GM23338 (cell line): ENCODE measurements at regions not wholly inside any gene's neighbourhood (a gene's known extent, or its start where the extent isn't known, plus 50 kb on each side); places are given as distances from the start of the nearest gene placed in this dataset.

ENCODE experiments used
- ATAC-seq: fragments of 200-7000 bp; cut with Tn5 transposase; 3 replicates; pipeline ENCODE4 v1.9.1; 2020
- DNase-seq: peaks from one replicate; pipeline ENCODE4 v3.0.0-alpha.2; 2015; ENCODE audit warnings: low spot score
- H2AFZ ChIP-seq: fragments of 200-600 bp; sonication (generic); 2 replicates; pipeline ENCODE4 v1.8.0; 2016; ENCODE audit warnings: antibody characterized with exemption, mild to moderate bottlenecking, moderate library complexity
- H3F3A ChIP-seq: fragments of 200-600 bp; sonication (generic); replicated peaks from 2 replicates; pipeline ENCODE4 v1.8.0; 2017; ENCODE audit warnings: antibody characterized with exemption, mixed run types, low read depth
- H3K27ac ChIP-seq: fragments of 200-600 bp; sonication (generic); 2 replicates; pipeline ENCODE4 v1.6.1; 2016; ENCODE audit warnings: low read depth
- H3K27me3 ChIP-seq: fragments of 200-600 bp; sonication (generic); 2 replicates; pipeline ENCODE4 v1.8.0; 2016; ENCODE audit warnings: mild to moderate bottlenecking, mixed run types, moderate library complexity; ENCODE audit not compliant: insufficient read depth
- H3K36me3 ChIP-seq: fragments of 200-600 bp; sonication (generic); 2 replicates; pipeline ENCODE4 v1.8.0; 2016; ENCODE audit warnings: mild to moderate bottlenecking; ENCODE audit not compliant: insufficient read depth
- H3K4me1 ChIP-seq: fragments of 200-600 bp; sonication (generic); 2 replicates; pipeline ENCODE4 v1.8.0; 2016; ENCODE audit warnings: mild to moderate bottlenecking, moderate library complexity; ENCODE audit not compliant: insufficient read depth
- H3K4me2 ChIP-seq: fragments of 200-600 bp; sonication (generic); 2 replicates; pipeline ENCODE4 v1.7.1; 2017; ENCODE audit warnings: mixed run types
- H3K4me3 ChIP-seq: fragments of 200-600 bp; sonication (generic); 2 replicates; pipeline ENCODE4 v1.6.1; 2016; ENCODE audit warnings: mixed run types
- H3K79me2 ChIP-seq: fragments of 200-600 bp; sonication (generic); replicated peaks from 2 replicates; pipeline ENCODE4 v1.8.0; 2017; ENCODE audit warnings: mild to moderate bottlenecking; ENCODE audit not compliant: insufficient read depth
- H3K9me2 ChIP-seq: fragments of 200-600 bp; sonication (generic); 2 replicates; pipeline ENCODE4 v1.8.0; 2017; ENCODE audit not compliant: insufficient read depth
- H4K20me1 ChIP-seq: fragments of 200-600 bp; sonication (generic); replicated peaks from 2 replicates; pipeline ENCODE4 v1.8.0; 2017; ENCODE audit warnings: mild to moderate bottlenecking; ENCODE audit not compliant: insufficient read depth
- H3K27ac Mint-ChIP-seq: 2 replicates; pipeline ENCODE4 v1.8.0; 2020; ENCODE audit warnings: inconsistent platforms, mild to moderate bottlenecking, moderate library complexity, mixed read lengths
- H3K27me3 Mint-ChIP-seq: 3 replicates; pipeline ENCODE4 v1.8.0; 2022; ENCODE audit warnings: low read depth, mild to moderate bottlenecking, moderate library complexity, mixed read lengths, inconsistent platforms; ENCODE audit not compliant: insufficient read depth, poor library complexity
- H3K36me3 Mint-ChIP-seq: 3 replicates; pipeline ENCODE4 v1.8.0; 2021; ENCODE audit warnings: low read depth, mild to moderate bottlenecking, inconsistent platforms, moderate library complexity, mixed read lengths
- H3K4me1 Mint-ChIP-seq: 3 replicates; pipeline ENCODE4 v1.8.0; 2020; ENCODE audit warnings: mild to moderate bottlenecking, inconsistent platforms, mixed read lengths
- H3K4me3 Mint-ChIP-seq: 3 replicates; pipeline ENCODE4 v1.8.0; 2021; ENCODE audit warnings: moderate library complexity, mild to moderate bottlenecking, inconsistent platforms, mixed read lengths
- H3K9me3 Mint-ChIP-seq: 3 replicates; pipeline ENCODE4 v1.8.0; 2020; ENCODE audit warnings: moderate library complexity, mild to moderate bottlenecking, inconsistent platforms, mixed read lengths
- CREB1 ChIP-seq: fragments of 250-450 bp; sonication (Bioruptor Pico); IDR thresholded peaks from 2 replicates; pipeline ENCODE4 v1.5.0; 2020; ENCODE audit warnings: low read depth, mild to moderate bottlenecking, moderate library complexity
- CTCF ChIP-seq, 2 experiments: fragments of 200-600 bp in 1 of 2; sonication (generic) in 1 of 2; conservative IDR thresholded peaks; 2 replicates each; pipeline versions ENCODE4 v1.5.1 to v1.6.1; 2016 to 2017; ENCODE audit warnings: antibody characterized with exemption in 2 of 2, low read depth in 2 of 2, mild to moderate bottlenecking in 2 of 2, moderate library complexity in 1 of 2
- ETS1 ChIP-seq: IDR thresholded peaks from 2 replicates; pipeline ENCODE4 v1.6.1; 2016; ENCODE audit warnings: antibody characterized with exemption
- EZH2 ChIP-seq: fragments of 200-600 bp; sonication (generic); IDR thresholded peaks from one replicate; pipeline ENCODE4 v1.8.0; 2017; ENCODE audit warnings: antibody characterized with exemption, mild to moderate bottlenecking, low read depth; ENCODE audit not compliant: unreplicated experiment
- EZH2phosphoT487 ChIP-seq: fragments of 200-600 bp; sonication (generic); IDR thresholded peaks from one replicate; pipeline ENCODE4 v1.8.1; 2018; ENCODE audit warnings: antibody characterized with exemption; ENCODE audit not compliant: unreplicated experiment
- JUNB ChIP-seq: IDR thresholded peaks from one replicate; pipeline ENCODE4 v1.6.1; 2016; ENCODE audit warnings: antibody characterized with exemption; ENCODE audit not compliant: unreplicated experiment
- NANOG ChIP-seq: IDR thresholded peaks from 2 replicates; pipeline ENCODE4 v1.6.1; 2016; ENCODE audit warnings: antibody characterized with exemption, borderline replicate concordance
- POLR2AphosphoS5 ChIP-seq: IDR thresholded peaks from 2 replicates; pipeline ENCODE4 v1.6.1; 2016; ENCODE audit warnings: antibody characterized with exemption, low read depth
- STAT1 ChIP-seq: IDR thresholded peaks from one replicate; pipeline ENCODE4 v1.6.1; 2016; ENCODE audit warnings: antibody characterized with exemption; ENCODE audit not compliant: unreplicated experiment
- ZNF331 ChIP-seq: fragments of 250-450 bp; sonication (Bioruptor Pico); IDR thresholded peaks from 2 replicates; pipeline ENCODE4 v1.5.0; 2020; ENCODE audit warnings: low read depth, mild to moderate bottlenecking, moderate library complexity
- ZNF462 ChIP-seq: fragments of 250-450 bp; sonication (Bioruptor Pico); IDR thresholded peaks from 2 replicates; pipeline ENCODE4 v1.5.0; 2020; ENCODE audit warnings: mild to moderate bottlenecking, moderate library complexity

GRCh38 chr7:153920126-153920525 lies 132.1 kb upstream of the DPP6 start:
- H4K20me1 ChIP-seq: no peaks in the 10 kb centered on the region
- H3K4me1 ChIP-seq: no peaks in the 10 kb centered on the region
- H3K79me2 ChIP-seq: no peaks in the 10 kb centered on the region
- no peak overlapping the region for H3K4me3 ChIP-seq
- DNase-seq (no peak), ATAC-seq (no peak)
- H3K27ac ChIP-seq: no peak overlapping the region
- H2AFZ ChIP-seq: no peak overlapping the region
- no peak overlapping the region for H3K4me2 ChIP-seq
- no peaks in the 10 kb centered on the region for H3K27me3 ChIP-seq
- H3F3A ChIP-seq: no peaks in the 10 kb centered on the region
- no peak overlapping the region for H3K27ac Mint-ChIP-seq
- peaks cover 3% of the 10 kb centered on the region for H3K36me3 ChIP-seq
- H3K27me3 Mint-ChIP-seq: peaks cover 7% of the 10 kb centered on the region
- H3K4me3 Mint-ChIP-seq: no peak overlapping the region
- peaks cover 21% of the 10 kb centered on the region; the same call in 2 of the 3 replicates for H3K36me3 Mint-ChIP-seq
- H3K4me1 Mint-ChIP-seq: no peaks in the 10 kb centered on the region
- no peaks in the 10 kb centered on the region for H3K9me2 ChIP-seq
- peaks cover 83% of the 10 kb centered on the region for H3K9me3 Mint-ChIP-seq
- TF ChIP-seq CTCF (conservative IDR thresholded peaks at IDR 0.05; ENCODE audit: low read depth in 2 of 2) (no peak), EZH2phosphoT487 (no peak), EZH2 (no peak), POLR2AphosphoS5 (no peak)

- peaks cover 21% of the 10 kb centered on the region for H3K36me3 Mint-ChIP-seq
- Histone ChIP-seq H3K4me2 (no peak overlapping the region), H3K4me3 (no peak overlapping the region), H3F3A (no peaks in the 10 kb centered on the region), H3K27me3 (no peaks in the 10 kb centered on the region), H4K20me1 (no peaks in the 10 kb centered on the region), H3K4me1 (no peaks in the 10 kb centered on the region), H2AFZ (no peak overlapping the region), H3K79me2 (no peaks in the 10 kb centered on the region), H3K27ac (no peak overlapping the region), H3K9me2 (no peaks in the 10 kb centered on the region), H3K36me3 (peaks cover 3% of the 10 kb centered on the region; the same call in 1 of the 2 replicates)
- H3K4me3 Mint-ChIP-seq: no peak overlapping the region
- ATAC-seq: no peak
- peaks cover 7% of the 10 kb centered on the region for H3K27me3 Mint-ChIP-seq
- H3K9me3 Mint-ChIP-seq: peaks cover 85% of the 10 kb centered on the region
- no peak for DNase-seq
- no peaks in the 10 kb centered on the region for H3K4me1 Mint-ChIP-seq
- no peak overlapping the region for H3K27ac Mint-ChIP-seq
- TF ChIP-seq ETS1 (no peak), EZH2phosphoT487 (no peak), CREB1 (CRISPR knock-in tag) (no peak), CTCF (conservative IDR thresholded peaks at IDR 0.05; ENCODE audit: low read depth in 2 of 2) (no peak), ZNF331 (CRISPR knock-in tag) (no peak), STAT1 (no peak), POLR2AphosphoS5 (no peak), ZNF462 (CRISPR knock-in tag) (no peak), NANOG (no peak), EZH2 (no peak), JUNB (no peak)
Measured at GRCh38 chr7:153920897-153921296, 131.3 kb upstream of the DPP6 start.
